GM19467 (cell line): ENCODE measurements at regions not wholly inside any gene's neighbourhood (a gene's known extent, or its start where the extent isn't known, plus 50 kb on each side); places are given as distances from the start of the nearest gene placed in this dataset.
"Not testable (repeated sequence)": the region's sequence is repeated elsewhere in the genome, so short reads cannot be mapped to it uniquely, and the experiment has no call there.

Source experiments
- ATAC-seq: cut with Tn5 transposase; IDR thresholded peaks from one replicate; pipeline ENCODE4 v1.9.1; 2021; ENCODE audit warnings: mild to moderate bottlenecking, moderate library complexity; ENCODE audit not compliant: unreplicated experiment

DNA sequence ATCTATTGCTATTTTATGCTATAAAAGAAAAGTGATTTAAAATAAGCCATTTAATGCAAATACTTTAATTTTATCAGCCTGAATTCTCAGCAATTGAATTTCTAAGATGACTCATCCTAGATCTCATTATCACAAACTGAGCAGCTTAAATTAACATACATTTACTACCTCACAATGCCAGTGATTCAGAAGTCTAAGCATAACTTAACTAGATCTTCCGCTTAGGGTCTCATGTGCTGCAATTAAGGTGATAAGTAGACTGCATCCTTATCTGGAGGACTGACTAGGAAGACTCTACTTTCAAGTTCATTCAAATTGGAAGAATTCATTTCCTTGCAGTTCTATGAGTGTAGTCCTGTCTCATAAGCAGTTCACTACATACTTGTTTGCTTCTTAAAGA is 286.6 kb downstream of the COL11A1 start:
- ATAC-seq = no peak

DNA sequence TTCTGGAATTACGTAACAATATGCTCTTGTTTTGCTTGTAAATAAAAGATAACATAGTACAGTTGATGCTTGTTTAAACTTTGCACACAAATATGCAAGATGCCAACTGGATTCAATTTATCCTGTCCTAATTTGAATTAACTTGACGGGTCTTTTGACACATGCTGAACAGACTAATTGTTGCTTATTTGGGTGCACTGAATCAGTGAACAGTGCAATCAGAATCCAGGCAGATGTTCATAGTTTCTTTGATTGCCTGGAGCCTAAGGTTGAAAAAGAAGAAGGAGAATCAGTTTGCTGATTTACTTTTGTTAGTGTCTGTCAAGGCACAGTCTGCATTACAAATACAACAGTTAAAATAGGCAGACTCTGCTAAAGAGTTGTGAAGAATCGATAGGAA is 307.9 kb downstream of the COL11A1 start:
- no peak for ATAC-seq

DNA sequence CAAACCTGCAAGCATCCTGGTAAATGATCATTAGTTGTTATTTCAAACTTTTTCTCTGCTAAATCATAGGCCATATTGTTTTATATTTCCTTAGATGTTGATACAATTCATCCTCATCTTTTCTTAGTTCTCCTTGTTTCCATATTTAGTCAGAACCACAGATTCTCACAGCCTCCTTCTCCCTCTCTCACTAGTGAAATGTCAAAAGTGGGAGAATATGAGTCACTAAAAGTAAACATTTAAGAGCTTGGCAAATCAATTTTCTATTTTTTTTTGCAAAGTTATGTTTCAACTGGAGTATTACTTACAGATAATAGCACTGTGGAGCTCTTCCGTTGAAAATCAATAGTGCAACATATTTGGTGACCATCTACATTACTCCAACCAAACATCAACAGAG is 308.8 kb downstream of the COL11A1 start:
- ATAC-seq = no peak

DNA sequence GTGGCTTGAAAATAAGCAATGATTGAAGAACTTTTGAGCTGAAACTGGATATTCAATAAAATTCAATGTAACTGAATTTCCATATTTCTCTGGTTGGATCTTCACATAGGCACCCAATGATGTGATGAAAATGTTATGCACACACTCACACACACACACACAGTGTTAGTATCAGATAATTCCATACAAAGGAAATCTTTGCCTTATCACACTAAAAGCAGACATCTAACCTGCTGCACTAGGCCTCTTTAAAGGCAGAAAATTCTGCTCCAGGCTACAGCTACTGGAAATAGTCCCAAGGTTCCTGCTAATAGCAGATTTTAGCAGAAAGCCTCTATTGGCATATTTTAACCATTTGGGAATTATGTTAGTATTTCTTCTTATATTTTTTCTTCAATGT is 309.6 kb downstream of the COL11A1 start:
- ATAC-seq = no peak

DNA sequence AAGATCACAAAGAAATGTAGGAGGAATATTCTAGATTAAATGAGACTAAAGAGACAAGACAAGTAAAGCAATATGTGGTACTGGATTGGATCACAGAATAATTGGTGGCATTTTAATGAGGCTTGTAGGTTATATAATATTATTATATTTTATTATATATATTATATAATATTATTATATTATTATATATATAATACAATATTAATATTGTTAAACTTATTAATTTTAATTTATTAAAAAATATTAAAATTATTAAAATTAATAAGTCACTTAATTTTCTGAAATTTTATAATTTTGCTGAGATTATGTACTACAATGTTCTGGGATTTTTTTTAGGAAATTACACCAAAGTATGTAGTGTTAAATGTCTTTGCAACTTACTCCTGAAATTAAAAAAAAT is 311.9 kb downstream of the COL11A1 start:
- ATAC-seq = no peak

DNA sequence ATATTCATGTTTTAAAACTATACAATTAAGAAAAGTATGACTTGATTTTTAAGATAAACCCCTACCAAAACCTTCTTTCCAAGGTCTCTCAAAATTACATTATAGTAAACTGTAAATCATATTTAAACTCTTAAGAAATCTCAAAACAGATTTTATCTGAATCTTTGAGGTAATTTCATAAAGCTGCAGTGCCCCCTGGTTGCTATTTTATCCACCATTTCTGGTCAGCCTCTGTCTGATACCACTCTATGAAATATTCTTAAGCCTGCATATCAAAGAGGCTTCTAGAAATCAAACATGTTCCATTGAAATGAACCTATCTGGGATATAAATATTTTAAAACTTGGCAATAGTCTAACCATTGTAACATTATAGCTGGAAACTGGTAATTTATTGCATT is 317.3 kb downstream of the COL11A1 start:
- ATAC-seq = no peak

DNA sequence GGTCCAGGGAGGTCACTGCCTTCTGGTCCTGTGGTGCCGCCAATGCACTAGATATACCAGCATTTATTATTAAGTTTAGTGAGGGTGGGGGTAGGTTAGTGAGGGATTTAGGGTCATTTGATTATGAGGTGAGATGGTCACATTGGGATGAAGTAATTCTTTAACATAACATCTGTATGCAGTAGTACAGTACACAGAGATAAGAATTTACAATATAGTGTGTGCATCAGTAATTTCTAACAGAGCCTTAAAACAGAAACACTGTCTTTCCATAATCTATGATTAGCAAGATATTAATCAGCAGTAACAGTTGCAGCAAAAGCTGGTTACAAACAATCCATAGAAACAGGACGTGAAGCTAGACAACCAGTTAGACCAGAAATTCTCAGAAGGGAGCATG is 318.4 kb downstream of the COL11A1 start:
- not testable (repeated sequence) for ATAC-seq

DNA sequence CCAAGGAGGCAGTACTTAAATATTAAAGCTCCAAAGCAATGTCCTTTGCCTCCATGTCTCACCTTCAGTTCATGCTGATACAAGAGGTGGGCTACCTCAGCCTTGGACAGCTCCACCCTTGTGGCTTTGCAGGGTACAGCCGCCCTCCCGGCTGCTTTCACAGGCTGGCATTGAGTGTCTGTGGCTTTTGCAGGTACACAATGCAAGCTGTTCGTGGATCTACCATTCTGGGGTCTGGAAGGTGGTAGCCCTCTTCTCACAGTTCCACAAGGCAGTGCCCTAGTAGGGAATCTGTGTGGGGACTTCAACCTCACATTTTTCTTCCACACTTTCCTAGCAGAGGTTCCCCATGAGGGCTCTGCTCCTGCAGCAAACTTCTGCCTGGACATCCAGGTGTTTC is 324.8 kb downstream of the COL11A1 start:
- no peak for ATAC-seq

DNA sequence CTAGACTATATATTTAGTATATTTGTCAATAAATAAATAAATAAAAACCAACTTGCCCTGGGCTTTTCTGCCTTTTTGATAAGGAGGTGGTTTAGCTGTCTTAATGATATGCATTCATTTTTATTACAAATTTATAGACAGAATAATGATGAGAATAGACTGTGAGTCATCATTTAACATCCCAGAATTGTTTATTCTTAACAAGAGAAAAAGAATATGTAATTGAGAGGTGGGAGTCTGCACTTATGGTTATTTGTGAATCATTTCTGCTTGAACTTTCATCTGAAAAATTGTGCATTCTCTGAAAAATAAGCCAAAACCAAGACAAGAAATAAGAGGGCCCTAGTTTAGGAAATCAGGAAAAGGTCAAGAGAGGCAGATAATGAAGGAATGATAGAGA is 326.2 kb downstream of the COL11A1 start:
- ATAC-seq = no peak

DNA sequence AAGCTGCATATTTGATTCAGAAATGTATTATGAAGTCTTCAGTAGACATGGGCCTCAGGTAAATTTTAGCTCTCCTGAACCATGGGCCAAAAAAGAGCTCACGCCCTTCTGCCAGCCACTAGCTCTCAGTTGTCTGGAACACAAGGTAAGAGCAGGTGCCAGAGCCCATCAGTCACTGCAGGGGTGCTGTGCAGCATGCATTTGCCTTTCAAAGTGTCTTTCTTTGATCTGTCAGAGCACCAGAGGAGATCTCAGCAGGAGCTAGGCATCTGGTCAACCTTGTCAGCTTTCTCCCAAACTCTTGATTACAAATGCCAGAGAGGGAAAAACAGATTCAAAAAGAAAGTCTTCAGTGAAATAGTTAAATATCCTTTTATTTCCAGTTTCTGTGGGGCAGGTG is 332.3 kb downstream of the COL11A1 start:
- no peak for ATAC-seq

DNA sequence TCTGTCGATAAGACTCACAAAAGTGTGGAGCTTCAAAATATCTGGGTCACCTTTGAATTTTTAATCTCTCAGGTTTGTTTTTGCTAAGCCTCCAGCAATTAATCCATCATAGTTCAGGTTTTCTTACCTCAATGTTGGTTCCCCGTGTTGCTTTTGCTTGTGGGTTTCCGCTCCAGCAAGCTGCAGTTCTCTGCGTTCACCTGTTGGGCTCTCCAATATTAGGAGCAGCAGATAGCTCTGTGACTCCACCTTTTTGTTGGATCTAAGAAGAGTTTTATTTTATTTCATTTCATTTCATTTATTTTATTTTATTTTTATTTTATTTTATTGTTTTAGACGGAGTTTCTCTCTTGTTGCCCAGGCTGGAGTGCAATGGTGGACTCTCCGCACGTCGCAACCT is 335.5 kb downstream of the COL11A1 start:
- ATAC-seq = no peak

DNA sequence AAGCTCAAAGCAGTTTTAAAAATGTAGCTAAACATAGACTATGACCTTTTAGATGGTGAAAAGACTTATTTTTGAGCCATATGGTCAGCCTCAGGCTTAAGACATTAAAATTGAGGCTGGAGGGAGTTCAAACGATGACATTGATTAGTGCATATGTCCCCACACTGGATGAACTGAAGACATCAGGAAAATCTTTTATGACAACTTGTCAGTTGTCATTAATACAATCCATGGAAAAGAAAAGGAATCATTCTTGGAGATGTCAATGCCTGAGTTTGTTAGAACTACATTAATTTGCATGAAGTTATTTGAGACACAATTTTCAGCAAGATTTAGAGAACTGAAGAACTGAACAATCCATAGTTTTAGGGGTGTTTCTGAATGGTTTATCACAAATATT is 349.9 kb downstream of the COL11A1 start:
- no peak for ATAC-seq

DNA sequence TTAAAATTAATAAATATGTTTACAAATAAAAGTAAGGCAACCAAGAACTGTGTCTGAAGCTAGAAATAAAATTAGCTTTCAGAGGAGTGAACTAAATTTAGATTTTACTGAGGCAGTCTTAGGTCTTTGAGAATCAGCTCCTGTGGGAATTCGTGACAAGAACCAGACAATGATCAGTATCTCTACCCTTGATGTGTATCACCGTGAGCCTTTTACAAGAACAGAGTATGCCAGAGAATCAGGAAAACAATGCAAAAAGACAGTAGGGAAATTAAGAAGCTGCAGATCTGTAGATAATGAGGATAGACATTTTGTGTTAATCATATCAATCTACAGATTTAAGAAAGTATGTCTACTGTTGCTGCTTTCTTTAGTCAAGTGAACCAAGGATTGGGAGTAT is 351.0 kb downstream of the COL11A1 start:
- no peak for ATAC-seq

DNA sequence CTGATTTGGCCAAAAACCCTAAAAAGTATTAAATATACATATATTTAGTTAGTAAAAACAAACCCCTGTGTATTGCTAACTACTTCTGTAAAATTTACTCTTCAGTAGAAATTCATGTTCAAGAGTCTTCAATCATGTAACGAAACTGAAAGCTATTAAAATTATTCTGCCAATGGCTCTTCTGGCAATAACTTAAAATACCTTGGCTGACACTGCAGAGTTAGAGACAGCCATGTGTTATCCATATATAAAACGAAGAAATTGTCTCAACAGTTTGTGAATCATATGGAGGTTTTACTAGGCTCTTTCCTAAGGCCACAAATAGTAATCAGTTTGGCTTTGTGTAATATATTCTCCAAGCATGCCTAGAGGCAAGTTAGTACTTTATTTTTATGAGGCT is 357.2 kb downstream of the COL11A1 start:
- ATAC-seq = no peak

DNA sequence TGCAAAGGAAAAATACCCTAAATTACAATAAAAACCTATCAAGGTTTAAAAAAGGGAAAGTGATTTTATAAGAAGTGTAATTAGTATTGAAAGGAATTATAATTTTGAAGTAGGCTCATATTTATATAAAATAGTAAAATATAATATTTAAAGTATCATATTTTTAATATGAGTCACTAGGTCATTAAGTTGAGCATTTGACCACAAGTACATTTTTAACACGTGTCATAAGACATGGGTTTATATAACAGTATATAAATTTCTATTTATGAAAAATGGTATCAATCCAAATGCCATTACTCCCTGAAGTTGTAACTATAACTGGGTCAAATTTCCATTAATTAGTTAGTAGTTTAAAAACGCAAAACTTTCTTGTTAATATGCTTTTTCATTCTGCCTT is 365.9 kb downstream of the COL11A1 start:
- no peak for ATAC-seq

DNA sequence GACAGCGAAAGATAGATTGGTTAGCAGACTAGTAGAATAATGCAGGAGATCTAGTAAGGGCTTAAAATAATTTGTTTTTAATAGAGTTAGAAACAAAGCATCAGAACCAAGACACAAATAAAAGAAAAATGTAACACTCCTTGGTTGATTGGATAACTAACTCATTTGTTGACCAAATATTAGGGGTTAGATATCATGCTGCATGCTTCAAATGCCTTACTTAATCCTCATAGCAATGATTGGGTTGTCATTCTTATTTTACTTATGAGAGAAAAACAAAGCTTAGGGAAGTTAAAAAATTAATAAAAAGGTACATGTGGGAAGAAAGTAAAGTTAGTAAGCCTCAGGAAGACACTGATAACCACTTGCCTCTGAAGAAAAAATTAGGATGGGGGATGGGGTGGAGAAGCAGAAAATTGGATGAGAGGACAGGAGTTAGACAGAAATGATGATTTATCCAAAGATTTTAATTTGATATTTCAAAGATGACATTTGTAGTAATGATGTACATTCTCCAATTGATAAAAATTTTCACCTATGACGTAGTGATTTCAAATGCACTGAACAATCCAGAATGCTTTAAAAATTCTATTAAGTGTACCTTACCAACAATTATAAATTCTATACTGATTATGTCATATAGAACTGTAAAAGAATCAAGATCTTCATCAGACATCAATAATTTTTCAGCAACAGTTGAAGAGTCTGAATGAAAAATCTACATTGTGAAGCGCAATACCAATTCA is 374.7 kb downstream of the COL11A1 start:
- no peak for ATAC-seq

DNA sequence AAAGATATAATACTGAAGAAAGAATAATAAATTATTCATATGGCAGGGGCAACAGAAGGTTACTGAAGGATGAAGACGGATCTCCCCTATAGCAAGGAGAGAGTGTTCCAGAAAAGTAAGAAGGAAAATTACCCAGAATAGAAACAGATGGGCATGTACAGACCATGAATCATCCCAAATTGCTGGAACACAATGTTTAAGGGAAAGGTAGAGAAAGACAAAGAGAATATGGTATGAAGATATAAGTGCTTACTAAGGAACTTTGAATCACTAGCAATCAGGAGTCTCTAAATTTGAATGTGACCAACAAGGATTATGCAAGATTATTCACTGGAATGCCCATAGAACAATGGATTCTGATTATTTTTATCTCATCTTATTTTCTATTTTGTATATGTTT is 375.4 kb downstream of the COL11A1 start:
- ATAC-seq = no peak

DNA sequence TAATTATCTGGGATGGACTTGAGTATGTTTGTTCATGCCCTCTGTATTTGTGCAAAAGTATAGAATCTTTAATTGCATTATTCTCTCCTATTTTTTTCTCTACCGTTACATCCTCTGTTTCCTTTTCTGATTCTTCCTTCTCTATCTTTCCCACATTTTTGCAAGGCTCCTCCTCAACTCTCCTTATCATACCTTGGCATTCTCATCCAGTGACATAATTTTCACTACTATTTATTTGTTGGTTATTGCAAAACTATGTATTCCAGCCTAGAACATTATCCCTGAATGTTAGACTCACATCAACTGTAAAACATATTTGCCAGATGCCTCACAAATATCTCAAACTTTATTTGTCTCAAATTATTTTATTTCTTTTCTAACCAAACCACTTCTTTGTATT is 381.9 kb downstream of the COL11A1 start:
- ATAC-seq = no peak

DNA sequence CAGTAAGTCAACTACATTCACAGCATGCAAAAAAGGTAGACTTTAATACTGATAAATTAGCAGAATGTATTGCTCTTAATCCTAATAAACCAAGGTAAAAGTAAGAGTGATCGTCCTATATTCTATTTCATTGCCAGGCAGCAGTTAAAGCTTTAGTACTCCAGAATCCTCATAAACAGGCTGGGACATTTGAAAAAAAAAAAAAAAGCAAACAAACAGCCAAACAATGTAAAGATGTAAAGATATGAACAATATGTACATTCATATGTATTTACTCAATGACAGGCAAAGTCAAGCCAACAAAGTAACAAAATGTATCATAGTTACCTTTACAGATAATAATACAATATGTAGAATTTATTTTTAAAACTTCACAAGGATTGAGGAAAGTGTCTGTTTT is 383.6 kb downstream of the COL11A1 start:
- ATAC-seq = no peak

DNA sequence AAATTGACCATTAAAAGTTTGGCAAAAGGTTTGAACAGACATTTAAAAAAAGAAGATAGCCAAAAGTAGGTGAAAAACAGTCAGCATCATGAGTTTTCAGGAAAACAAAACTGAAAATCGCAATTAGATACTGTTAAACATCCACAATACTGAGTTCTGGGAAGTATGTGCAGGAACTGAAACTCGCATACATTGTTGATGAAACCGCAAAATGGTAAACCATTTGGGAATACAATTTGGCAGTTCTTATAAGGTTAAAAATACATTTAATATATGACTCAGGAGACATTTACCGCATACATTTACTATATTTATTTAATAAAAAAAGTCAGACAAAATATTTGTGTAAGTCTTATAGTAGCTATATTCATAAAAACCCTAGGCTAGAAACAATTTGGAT is 393.2 kb downstream of the COL11A1 start:
- ATAC-seq = no peak

DNA sequence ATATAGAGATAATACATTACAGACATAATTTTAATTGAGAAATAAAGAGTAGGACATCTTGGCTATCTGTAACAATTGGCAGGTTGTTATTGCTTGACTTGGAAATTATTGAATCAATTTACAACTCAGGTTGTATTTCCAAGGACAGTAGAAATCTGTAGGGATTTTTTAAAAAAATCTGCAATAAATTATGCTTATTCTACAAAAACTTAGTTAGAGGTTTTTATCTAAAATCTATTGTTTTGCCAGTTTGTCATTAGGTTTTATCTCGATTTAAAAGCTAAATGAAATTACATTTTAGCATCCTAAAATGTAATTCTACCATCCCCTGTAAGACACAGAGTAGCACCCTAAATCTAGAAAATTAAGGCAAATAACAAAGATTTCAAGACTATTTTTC is 408.8 kb downstream of the COL11A1 start:
- ATAC-seq = no peak

DNA sequence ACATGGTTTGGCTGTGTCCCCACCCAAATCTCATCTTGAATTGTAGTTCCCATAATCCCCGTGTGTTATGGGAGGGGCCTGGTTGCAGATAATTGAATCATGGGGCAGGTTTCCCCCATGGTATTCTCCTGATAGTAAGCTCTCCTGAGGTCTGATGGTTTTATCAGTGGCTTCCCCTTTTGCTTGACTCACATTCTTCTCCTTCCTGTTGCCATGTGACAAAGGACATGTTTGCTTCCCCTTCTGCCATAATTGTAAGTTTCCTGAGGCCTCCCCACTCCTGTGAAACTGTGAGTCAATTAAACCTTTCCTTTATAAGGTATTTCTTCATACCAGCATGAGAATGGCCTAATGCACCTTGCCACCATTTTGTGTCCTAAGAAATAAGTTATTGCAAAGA is 415.0 kb downstream of the COL11A1 start:
- no peak for ATAC-seq

DNA sequence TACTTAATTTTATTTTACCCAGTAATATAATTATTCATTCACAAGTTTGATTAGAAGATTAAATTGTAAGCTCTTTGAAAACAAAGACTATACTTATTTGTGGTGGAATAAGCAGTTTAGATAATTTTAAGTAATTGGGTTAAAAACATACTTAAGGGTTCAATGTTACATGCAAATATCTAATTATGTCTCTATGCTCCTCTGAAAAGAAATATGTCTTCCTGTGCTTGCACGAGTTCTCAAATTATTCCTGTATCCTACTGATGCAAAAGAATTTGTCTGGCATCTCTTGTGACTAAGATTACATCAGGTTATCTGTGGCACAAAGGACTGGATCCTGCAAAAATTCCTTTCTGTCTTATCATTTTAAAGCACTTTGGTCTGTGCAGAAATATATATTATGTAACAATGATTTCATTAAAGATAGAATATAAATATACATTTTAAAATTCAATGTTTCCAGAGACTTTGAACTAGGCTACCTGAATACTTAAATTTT is 416.7 kb downstream of the COL11A1 start:
- no peak for ATAC-seq
